OCI-LY1 (cell line): ENCODE measurements at regions not wholly inside any gene's neighbourhood (a gene's known extent, or its start where the extent isn't known, plus 50 kb on each side); places are given as distances from the start of the nearest gene placed in this dataset.

Experiments
- H2AFZ ChIP-seq: fragments of 200-600 bp; sonication (generic), shearing (Covaris generic); 2 replicates; pipeline ENCODE4 v1.6.0; 2014; ENCODE audit warnings: antibody characterized with exemption, mild to moderate bottlenecking, low read length
- H3F3A ChIP-seq: fragments of 200-600 bp; sonication (generic), shearing (Covaris generic); 2 replicates; pipeline ENCODE4 v1.6.0; 2014; ENCODE audit warnings: mild to moderate bottlenecking, antibody characterized with exemption, low read length, moderate library complexity; ENCODE audit not compliant: insufficient read depth
- H3K27ac ChIP-seq: fragments of 200-600 bp; sonication (generic); 2 replicates; pipeline ENCODE4 v1.5.1; 2014; ENCODE audit warnings: low read length, mixed run types, mild to moderate bottlenecking, low read depth; ENCODE audit not compliant: poor library complexity, severe bottlenecking
- H3K27me3 ChIP-seq: fragments of 200-600 bp; sonication (generic); 2 replicates; pipeline ENCODE4 v1.6.0; 2014; ENCODE audit warnings: antibody characterized with exemption, mild to moderate bottlenecking, low read length, moderate library complexity; ENCODE audit not compliant: insufficient read depth
- H3K36me3 ChIP-seq: fragments of 200-600 bp; sonication (generic); 2 replicates; pipeline ENCODE4 v1.6.1; 2014; ENCODE audit warnings: mild to moderate bottlenecking, antibody characterized with exemption, low read length, moderate library complexity, mixed read lengths; ENCODE audit not compliant: insufficient read depth
- H3K4me1 ChIP-seq: fragments of 200-600 bp; sonication (generic); 2 replicates; pipeline ENCODE4 v1.5.1; 2014; ENCODE audit warnings: mild to moderate bottlenecking, low read length, moderate library complexity; ENCODE audit not compliant: insufficient read depth, severe bottlenecking
- H3K4me2 ChIP-seq: fragments of 200-600 bp; sonication (generic), shearing (Covaris generic); 2 replicates; pipeline ENCODE4 v1.6.1; 2014; ENCODE audit warnings: low read length
- H3K4me3 ChIP-seq: fragments of 200-600 bp; sonication (generic); 2 replicates; pipeline ENCODE4 v1.5.1; 2014; ENCODE audit warnings: low read length, low read depth, mild to moderate bottlenecking, mixed read lengths; ENCODE audit not compliant: poor library complexity, severe bottlenecking
- H3K79me2 ChIP-seq: fragments of 200-600 bp; shearing (Covaris generic); 2 replicates; pipeline ENCODE4 v1.6.1; 2016; ENCODE audit warnings: mixed run types, low read length, mixed read lengths; ENCODE audit not compliant: insufficient read depth
- H3K9ac ChIP-seq: fragments of 200-600 bp; sonication (generic), shearing (Covaris generic); 2 replicates; pipeline ENCODE4 v1.6.1; 2014; ENCODE audit warnings: mild to moderate bottlenecking, low read length, mixed read lengths
- H3K9me2 ChIP-seq: fragments of 200-600 bp; sonication (generic), shearing (Covaris generic); 2 replicates; pipeline ENCODE4 v1.6.1; 2014; ENCODE audit warnings: low read depth, mild to moderate bottlenecking, low read length, mixed read lengths
- H3K9me3 ChIP-seq: fragments of 200-600 bp; shearing (Covaris generic); 2 replicates; pipeline ENCODE4 v1.6.1; 2014; ENCODE audit warnings: low read length, mixed read lengths
- H4K20me1 ChIP-seq: fragments of 200-600 bp; sonication (generic), shearing (Covaris generic); 2 replicates; pipeline ENCODE4 v1.6.0; 2016; ENCODE audit warnings: mild to moderate bottlenecking, low read length; ENCODE audit not compliant: insufficient read depth
- EZH2 ChIP-seq: fragments of 200-600 bp; sonication (generic), shearing (Covaris generic); IDR thresholded peaks from 2 replicates; pipeline ENCODE4 v1.8.0; 2017; ENCODE audit warnings: borderline replicate concordance, mixed run types, mild to moderate bottlenecking, antibody characterized with exemption, low read length, moderate library complexity, mixed read lengths
- TF ChIP-seq, protein P1 (sequence below): fragments of 200-600 bp; sonication (generic), shearing (Covaris generic); IDR thresholded peaks from 2 replicates; pipeline ENCODE4 v1.5.1; 2017; ENCODE audit warnings: mild to moderate bottlenecking, antibody characterized with exemption, low read length, moderate library complexity, mixed read lengths

DNA sequence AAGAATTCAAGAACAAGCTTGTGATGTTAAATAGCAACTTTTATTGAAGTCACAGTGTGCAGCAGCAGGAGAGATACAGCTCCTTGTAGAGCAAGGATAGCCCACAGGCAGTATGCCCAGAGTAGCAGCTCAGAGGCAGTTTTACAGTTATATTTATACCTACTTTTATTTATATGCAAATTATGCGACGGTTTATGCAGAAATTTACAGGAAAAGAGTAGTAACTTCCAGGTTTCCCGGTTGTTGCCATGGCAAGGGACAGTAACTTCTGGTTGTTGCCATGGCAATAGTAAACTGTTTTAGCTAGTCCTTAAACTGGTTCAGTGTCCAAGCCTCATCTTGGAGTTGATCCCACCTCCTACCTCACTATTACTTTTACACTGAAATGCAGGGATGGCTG, 344.6 kb upstream of the LYPLAL1 start:
- Histone ChIP-seq H3K4me3 (no peak overlapping the region), H3K9me3 (no peaks in the 10 kb centered on the region), H3K4me1 (no peaks in the 10 kb centered on the region), H3K27me3 (no peaks in the 10 kb centered on the region), H4K20me1 (no peaks in the 10 kb centered on the region), H2AFZ (no peak overlapping the region), H3K27ac (no peak overlapping the region), H3K36me3 (no peaks in the 10 kb centered on the region), H3K4me2 (no peak overlapping the region), H3K9ac (no peak overlapping the region), H3F3A (no peaks in the 10 kb centered on the region), H3K79me2 (no peaks in the 10 kb centered on the region), H3K9me2 (no peaks in the 10 kb centered on the region)
- no peak for TF ChIP-seq EZH2
- TF ChIP-seq, protein P1, sequence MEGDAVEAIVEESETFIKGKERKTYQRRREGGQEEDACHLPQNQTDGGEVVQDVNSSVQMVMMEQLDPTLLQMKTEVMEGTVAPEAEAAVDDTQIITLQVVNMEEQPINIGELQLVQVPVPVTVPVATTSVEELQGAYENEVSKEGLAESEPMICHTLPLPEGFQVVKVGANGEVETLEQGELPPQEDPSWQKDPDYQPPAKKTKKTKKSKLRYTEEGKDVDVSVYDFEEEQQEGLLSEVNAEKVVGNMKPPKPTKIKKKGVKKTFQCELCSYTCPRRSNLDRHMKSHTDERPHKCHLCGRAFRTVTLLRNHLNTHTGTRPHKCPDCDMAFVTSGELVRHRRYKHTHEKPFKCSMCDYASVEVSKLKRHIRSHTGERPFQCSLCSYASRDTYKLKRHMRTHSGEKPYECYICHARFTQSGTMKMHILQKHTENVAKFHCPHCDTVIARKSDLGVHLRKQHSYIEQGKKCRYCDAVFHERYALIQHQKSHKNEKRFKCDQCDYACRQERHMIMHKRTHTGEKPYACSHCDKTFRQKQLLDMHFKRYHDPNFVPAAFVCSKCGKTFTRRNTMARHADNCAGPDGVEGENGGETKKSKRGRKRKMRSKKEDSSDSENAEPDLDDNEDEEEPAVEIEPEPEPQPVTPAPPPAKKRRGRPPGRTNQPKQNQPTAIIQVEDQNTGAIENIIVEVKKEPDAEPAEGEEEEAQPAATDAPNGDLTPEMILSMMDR = no peak

DNA sequence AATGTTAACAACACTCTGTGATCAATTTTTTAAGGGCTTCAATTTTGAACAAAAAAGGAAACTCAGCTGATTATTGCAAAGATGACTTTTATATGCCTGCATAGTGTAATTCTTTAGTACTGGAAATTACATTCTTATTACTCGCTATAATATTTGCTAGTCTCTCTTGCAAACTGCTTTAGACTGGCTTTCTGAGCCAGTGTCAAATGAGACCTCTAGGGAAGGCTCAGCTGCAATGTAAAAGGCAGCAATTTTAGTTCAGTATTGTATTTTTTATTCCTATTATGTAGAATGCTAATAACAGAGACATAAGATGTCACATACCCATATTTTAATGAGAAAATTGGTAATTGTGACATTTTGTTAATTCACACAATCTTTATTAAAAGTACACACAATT, 338.1 kb upstream of the LYPLAL1 start:
- no peaks in the 10 kb centered on the region for H3K9me3 ChIP-seq
- no peaks in the 10 kb centered on the region for H3K4me1 ChIP-seq
- no peaks in the 10 kb centered on the region for H3F3A ChIP-seq
- H3K4me2 ChIP-seq = no peak overlapping the region
- no peaks in the 10 kb centered on the region for H3K36me3 ChIP-seq
- H3K27me3 ChIP-seq = no peaks in the 10 kb centered on the region
- H3K9me2 ChIP-seq = no peaks in the 10 kb centered on the region
- H4K20me1 ChIP-seq = no peaks in the 10 kb centered on the region
- TF ChIP-seq, protein P1 = no peak
- TF ChIP-seq EZH2 = no peak
- no peaks in the 10 kb centered on the region for H3K79me2 ChIP-seq
- no peak overlapping the region for H2AFZ ChIP-seq
- H3K4me3 ChIP-seq = no peak overlapping the region
- H3K27ac ChIP-seq = no peak overlapping the region
- H3K9ac ChIP-seq = no peak overlapping the region

DNA sequence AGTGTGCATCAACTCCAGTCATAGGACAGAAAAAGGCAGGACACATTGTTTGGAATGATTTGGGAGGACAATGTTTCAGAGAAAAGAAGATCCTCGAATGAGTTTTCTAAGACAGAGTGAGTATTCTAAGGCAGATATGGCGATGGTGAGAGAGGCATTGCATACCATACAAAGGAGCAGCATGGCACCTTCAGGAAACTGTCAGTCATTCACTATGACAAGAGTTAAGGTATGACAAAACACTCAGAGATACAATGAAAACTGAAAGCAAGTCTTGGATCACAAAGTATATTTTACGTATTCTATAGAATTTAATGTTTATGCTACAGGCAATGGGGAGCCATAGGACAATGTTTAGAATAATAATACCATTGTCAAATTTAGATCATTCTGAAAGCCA, 337.4 kb upstream of the LYPLAL1 start:
- H3F3A ChIP-seq = no peaks in the 10 kb centered on the region
- TF ChIP-seq, protein P1 = no peak
- no peak for TF ChIP-seq EZH2
- no peak overlapping the region for H3K9ac ChIP-seq
- no peaks in the 10 kb centered on the region for H3K79me2 ChIP-seq
- no peaks in the 10 kb centered on the region for H3K9me3 ChIP-seq
- no peaks in the 10 kb centered on the region for H3K9me2 ChIP-seq
- no peak overlapping the region for H3K27ac ChIP-seq
- no peak overlapping the region for H3K4me2 ChIP-seq
- H3K4me3 ChIP-seq = no peak overlapping the region
- no peaks in the 10 kb centered on the region for H4K20me1 ChIP-seq
- H2AFZ ChIP-seq = no peak overlapping the region
- no peaks in the 10 kb centered on the region for H3K4me1 ChIP-seq
- H3K27me3 ChIP-seq = no peaks in the 10 kb centered on the region
- H3K36me3 ChIP-seq = no peaks in the 10 kb centered on the region
